ENCODE measurements at regions not wholly inside any gene's neighbourhood (a gene's known extent, or its start where the extent isn't known, plus 50 kb on each side); places are given as distances from the start of the nearest gene placed in this dataset.

DNA sequence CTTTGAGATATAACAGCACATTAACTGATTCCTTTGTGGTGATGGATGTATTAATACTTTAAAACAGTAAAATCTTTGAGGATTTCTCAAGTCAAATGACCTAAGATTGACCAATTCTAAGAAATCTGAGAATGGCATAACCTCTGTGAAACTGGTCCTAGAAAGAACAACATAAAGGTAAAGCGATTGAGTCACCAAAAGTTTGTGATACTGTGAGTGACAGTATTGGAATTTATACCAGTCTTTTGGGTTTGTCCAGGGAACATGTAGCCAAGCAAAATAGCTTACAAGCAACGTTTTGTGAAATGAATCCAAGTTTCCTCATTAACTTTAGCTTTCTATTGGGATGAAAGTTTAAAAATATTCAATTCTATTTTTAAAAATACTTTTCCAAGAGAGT is 157.4 kb upstream of the TMEM196 start:
- no peak for TF ChIP-seq POLR2A (IDR thresholded peaks at IDR 0.05)
- TF ChIP-seq, protein P1, sequence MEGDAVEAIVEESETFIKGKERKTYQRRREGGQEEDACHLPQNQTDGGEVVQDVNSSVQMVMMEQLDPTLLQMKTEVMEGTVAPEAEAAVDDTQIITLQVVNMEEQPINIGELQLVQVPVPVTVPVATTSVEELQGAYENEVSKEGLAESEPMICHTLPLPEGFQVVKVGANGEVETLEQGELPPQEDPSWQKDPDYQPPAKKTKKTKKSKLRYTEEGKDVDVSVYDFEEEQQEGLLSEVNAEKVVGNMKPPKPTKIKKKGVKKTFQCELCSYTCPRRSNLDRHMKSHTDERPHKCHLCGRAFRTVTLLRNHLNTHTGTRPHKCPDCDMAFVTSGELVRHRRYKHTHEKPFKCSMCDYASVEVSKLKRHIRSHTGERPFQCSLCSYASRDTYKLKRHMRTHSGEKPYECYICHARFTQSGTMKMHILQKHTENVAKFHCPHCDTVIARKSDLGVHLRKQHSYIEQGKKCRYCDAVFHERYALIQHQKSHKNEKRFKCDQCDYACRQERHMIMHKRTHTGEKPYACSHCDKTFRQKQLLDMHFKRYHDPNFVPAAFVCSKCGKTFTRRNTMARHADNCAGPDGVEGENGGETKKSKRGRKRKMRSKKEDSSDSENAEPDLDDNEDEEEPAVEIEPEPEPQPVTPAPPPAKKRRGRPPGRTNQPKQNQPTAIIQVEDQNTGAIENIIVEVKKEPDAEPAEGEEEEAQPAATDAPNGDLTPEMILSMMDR (IDR thresholded peaks at IDR 0.05): no peak

DNA sequence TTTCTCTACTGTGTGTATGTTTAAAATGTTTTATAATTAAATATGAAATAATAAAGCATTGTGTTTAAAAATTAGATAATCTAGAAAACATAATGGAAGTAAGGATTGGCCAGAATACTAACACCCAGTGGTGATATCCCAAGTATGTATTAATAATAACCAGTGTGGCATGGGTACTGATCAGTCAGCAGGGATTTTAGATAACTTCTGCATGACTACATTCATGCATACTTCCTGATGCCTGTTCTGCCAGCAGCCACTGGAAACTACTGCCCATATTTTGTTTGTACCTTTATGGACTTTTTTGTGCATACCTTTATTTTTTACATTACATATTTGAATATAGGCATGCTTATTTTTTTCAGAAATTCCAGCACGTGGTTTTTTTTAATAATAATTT is 156.6 kb upstream of the TMEM196 start:
- H3K36me3 ChIP-seq (ENCODE audit: low read depth, missing control alignments): no peaks in the 10 kb centered on the region
- TF ChIP-seq, protein P1 (IDR thresholded peaks at IDR 0.05): no peak
- TF ChIP-seq POLR2A (IDR thresholded peaks at IDR 0.05): no peak
- H3K4me1 ChIP-seq: no peaks in the 10 kb centered on the region
- intact Hi-C loops (cut with DNase I; ENCODE audit: low total_unique reads): no loop called here
- DNase-seq: no peak
- H3K27me3 ChIP-seq: no peaks in the 10 kb centered on the region
- no peak overlapping the region for H3K27ac ChIP-seq
- H3K4me3 ChIP-seq: no peak overlapping the region
- no peaks in the 10 kb centered on the region for H3K9me3 ChIP-seq
- WGBS, 2 donors: 50 to 68% methylated on average over 1 of the region's 1 CpG

More for the DNA sequence above, 157.4 kb upstream of the TMEM196 start:
- intact Hi-C loops (cut with DNase I; ENCODE audit: low total_unique reads): no loop called here
- no peak for DNase-seq
- no peaks in the 10 kb centered on the region for H3K4me1 ChIP-seq
- H3K9me3 ChIP-seq: no peaks in the 10 kb centered on the region
- H3K36me3 ChIP-seq (ENCODE audit: low read depth, missing control alignments): no peaks in the 10 kb centered on the region
- 58 to 69% methylated on average over 2 of the region's 2 CpGs for WGBS, 2 donors
- H3K27ac ChIP-seq: no peak overlapping the region
- no peaks in the 10 kb centered on the region for H3K27me3 ChIP-seq
- no peak overlapping the region for H3K4me3 ChIP-seq

DNA sequence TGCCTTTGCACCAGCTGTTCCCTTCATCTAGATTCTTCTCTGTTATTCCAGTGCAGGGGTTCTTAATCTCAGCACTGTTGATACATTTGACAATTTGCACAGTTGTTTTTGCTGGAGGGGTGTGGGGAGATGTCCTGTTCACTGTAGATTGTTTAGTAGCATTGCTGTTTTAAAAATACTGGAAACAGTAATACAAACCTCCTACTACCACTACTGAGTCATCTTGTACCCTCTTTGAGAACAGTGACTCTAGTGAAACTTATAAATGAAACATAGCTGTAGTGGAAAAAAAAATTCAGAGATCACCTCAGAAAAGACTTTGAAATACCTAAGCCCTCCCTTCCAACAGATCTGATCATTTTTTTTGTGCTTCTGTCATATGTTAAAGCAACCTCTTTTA is 154.8 kb upstream of the TMEM196 start:
- DNase-seq: no peak
- intact Hi-C loops (cut with DNase I; ENCODE audit: low total_unique reads): no loop called here

DNA sequence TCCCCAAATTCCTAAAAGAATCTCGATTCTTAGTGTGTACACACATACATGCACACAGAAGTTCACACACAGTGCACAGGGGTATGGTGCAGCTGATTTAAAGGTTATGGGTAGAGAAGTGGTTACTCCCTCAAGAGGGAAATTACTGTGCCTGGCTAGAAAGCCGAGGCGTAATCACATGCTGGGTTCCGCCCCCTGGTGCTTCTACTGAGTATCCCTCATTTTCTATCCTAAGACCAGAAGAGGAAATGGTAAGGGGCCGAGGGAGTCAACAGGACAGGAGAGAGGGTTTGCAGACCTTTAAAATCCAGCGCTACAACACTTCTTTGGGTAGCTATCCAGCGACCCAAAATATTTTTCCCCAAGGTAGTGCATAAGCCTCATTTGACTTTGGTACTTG is 147.3 kb upstream of the TMEM196 start:
- intact Hi-C loops (cut with DNase I; ENCODE audit: low total_unique reads): no loop called here
- Histone ChIP-seq H3K36me3 (ENCODE audit: low read depth, missing control alignments) (no peaks in the 10 kb centered on the region), H3K4me3 (no peak overlapping the region), H3K27ac (peak overlapping the region; percentile 66 to 78), H3K27me3 (no peaks in the 10 kb centered on the region), H3K9me3 (no peaks in the 10 kb centered on the region), H3K4me1 (peaks cover 34% of the 10 kb centered on the region)
- 68% methylated on average over 7 of the region's 7 CpGs for WGBS, 2 donors
- no peak for TF ChIP-seq POLR2A (IDR thresholded peaks at IDR 0.05)
- TF ChIP-seq, protein P1 (IDR thresholded peaks at IDR 0.05): no peak
- DNase-seq: no peak

More for the DNA sequence above, 154.8 kb upstream of the TMEM196 start:
- Histone ChIP-seq H3K27ac (no peak overlapping the region), H3K9me3 (no peaks in the 10 kb centered on the region), H3K4me1 (no peaks in the 10 kb centered on the region), H3K4me3 (no peak overlapping the region), H3K36me3 (ENCODE audit: low read depth, missing control alignments) (no peaks in the 10 kb centered on the region), H3K27me3 (no peaks in the 10 kb centered on the region)
- TF ChIP-seq, protein P1 (IDR thresholded peaks at IDR 0.05): no peak
- no peak for TF ChIP-seq POLR2A (IDR thresholded peaks at IDR 0.05)

DNA sequence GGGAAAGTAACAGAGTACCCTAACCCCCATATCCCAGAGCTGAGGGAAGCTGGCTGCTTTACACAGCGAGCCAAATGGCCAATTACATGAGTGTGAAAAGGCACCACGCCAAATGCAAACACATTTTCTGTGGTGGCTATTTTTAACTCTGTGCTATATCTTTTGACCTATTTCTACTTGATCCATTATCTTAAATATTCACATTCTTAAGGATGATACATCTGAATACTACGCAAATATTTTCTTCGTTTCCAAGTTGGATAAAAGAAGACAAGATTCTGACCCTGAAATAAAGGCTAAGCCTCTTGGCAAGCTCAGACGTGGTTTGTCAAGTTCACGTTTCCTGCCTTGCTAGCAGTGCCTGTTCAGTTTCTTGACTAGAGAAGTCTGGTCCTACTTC is 146.7 kb upstream of the TMEM196 start:
- Histone ChIP-seq H3K36me3 (ENCODE audit: low read depth, missing control alignments) (no peaks in the 10 kb centered on the region), H3K4me3 (no peak overlapping the region), H3K4me1 (peaks cover 37% of the 10 kb centered on the region), H3K9me3 (no peaks in the 10 kb centered on the region), H3K27me3 (no peaks in the 10 kb centered on the region), H3K27ac (peak overlapping the region; percentile 66 to 78)
- TF ChIP-seq POLR2A (IDR thresholded peaks at IDR 0.05): no peak
- TF ChIP-seq, protein P1 (IDR thresholded peaks at IDR 0.05): no peak
- intact Hi-C loops (cut with DNase I; ENCODE audit: low total_unique reads): no loop called here
- 16 to 26% methylated on average over 6 of the region's 6 CpGs for WGBS, 2 donors
- peak; percentile 51 for DNase-seq
